Ascending aorta (tissue), 2 donors: ENCODE measurements at regions not wholly inside any gene's neighbourhood (a gene's known extent, or its start where the extent isn't known, plus 50 kb on each side); places are given as distances from the start of the nearest gene placed in this dataset.
"Not testable (repeated sequence)": the region's sequence is repeated elsewhere in the genome, so short reads cannot be mapped to it uniquely, and the experiment has no call there.

ENCODE experiments used
- DNase-seq, 2 donors: peaks; one replicate each; pipeline ENCODE4 v3.0.0-alpha.2; 2019; ENCODE audit warnings: low spot score in 2 of 2
- H3K27ac ChIP-seq, 2 donors: fragments of 200-600 bp; sonication (generic); one replicate each; pipeline ENCODE4 v1.5.1; 2016 to 2017; ENCODE audit warnings: mild to moderate bottlenecking in 1 of 2
- H3K27me3 ChIP-seq: fragments of 200-600 bp; sonication (generic); one replicate; pipeline ENCODE4 v1.5.1; 2017
- H3K36me3 ChIP-seq, 2 donors: fragments of 200-600 bp; sonication (generic); one replicate each; pipeline ENCODE4 v1.5.1; 2016
- H3K4me1 ChIP-seq, 2 donors: fragments of 200-600 bp; sonication (generic); one replicate each; pipeline ENCODE4 v1.5.1; 2016 to 2017; ENCODE audit warnings: mild to moderate bottlenecking in 1 of 2
- H3K4me3 ChIP-seq, 2 donors: fragments of 200-600 bp; sonication (generic); one replicate each; pipeline ENCODE4 v1.5.1; 2016 to 2017; ENCODE audit warnings: mild to moderate bottlenecking in 1 of 2
- H3K9me3 ChIP-seq, 2 donors: fragments of 200-600 bp; sonication (generic); one replicate each; pipeline ENCODE4 v1.5.1; 2016
- CTCF ChIP-seq, 3 experiments: fragments of 200-600 bp in 2 of 3; fragments of 450-650 bp in 1 of 3; sonication (generic) in 2 of 3; IDR thresholded peaks; one replicate each; pipeline ENCODE4 v1.5.1; 2016 to 2019; ENCODE audit warnings: antibody characterized with exemption in 3 of 3, mild to moderate bottlenecking in 1 of 3, moderate library complexity in 1 of 3
- intact Hi-C: fragments of 100-400 bp; cut with DNase I; formaldehyde crosslinking; loops from one replicate; pipeline ENCODE4 v1.15.1; 2023

- TF ChIP-seq CTCF (IDR thresholded peaks at IDR 0.05), result no peak
Observed at GRCh38 chr1:189103956-189104355, 1373.7 kb downstream of the BRINP3 start.

GRCh38 chr1:189117072-189117770 lies 1360.4 kb downstream of the BRINP3 start:
- TF ChIP-seq CTCF (IDR thresholded peaks at IDR 0.05), result no peak
- intact Hi-C loops, result no loop called here
- H3K4me1 ChIP-seq, result no peaks in the 10 kb centered on the region
- no peaks in the 10 kb centered on the region for H3K9me3 ChIP-seq
- no peak overlapping the region for H3K27ac ChIP-seq
- no peaks in the 10 kb centered on the region for H3K27me3 ChIP-seq
- no peak overlapping the region for H3K4me3 ChIP-seq
- DNase-seq, result no peak
- no peaks in the 10 kb centered on the region for H3K36me3 ChIP-seq

More at GRCh38 chr1:189103956-189104355, 1373.7 kb downstream of the BRINP3 start:
- H3K4me3 ChIP-seq, result no peak overlapping the region
- intact Hi-C loops, result no loop called here
- H3K27me3 ChIP-seq, result no peaks in the 10 kb centered on the region
- no peaks in the 10 kb centered on the region for H3K9me3 ChIP-seq
- H3K27ac ChIP-seq, result no peak overlapping the region
- no peak for DNase-seq
- H3K4me1 ChIP-seq, result no peaks in the 10 kb centered on the region
- no peaks in the 10 kb centered on the region for H3K36me3 ChIP-seq

GRCh38 chr1:189121941-189122340 lies 1355.7 kb downstream of the BRINP3 start:
- H3K4me3 ChIP-seq, result no peak overlapping the region
- no peaks in the 10 kb centered on the region for H3K9me3 ChIP-seq
- no peak for TF ChIP-seq CTCF (IDR thresholded peaks at IDR 0.05)
- no peak for DNase-seq
- no peaks in the 10 kb centered on the region for H3K4me1 ChIP-seq
- intact Hi-C loops, result no loop called here
- H3K36me3 ChIP-seq, result no peaks in the 10 kb centered on the region
- no peaks in the 10 kb centered on the region for H3K27me3 ChIP-seq
- H3K27ac ChIP-seq, result no peak overlapping the region

- no peak for TF ChIP-seq CTCF (IDR thresholded peaks at IDR 0.05)
- Histone ChIP-seq H3K36me3 (no peaks in the 10 kb centered on the region), H3K27me3 (no peaks in the 10 kb centered on the region), H3K9me3 (no peaks in the 10 kb centered on the region), H3K4me1 (no peaks in the 10 kb centered on the region), H3K4me3 (no peak overlapping the region), H3K27ac (no peak overlapping the region)
- intact Hi-C loops, result no loop called here
- DNase-seq, result no peak
Observed at GRCh38 chr1:189125694-189126093, 1352.0 kb downstream of the BRINP3 start.

GRCh38 chr1:189131576-189131975 lies 1346.1 kb downstream of the BRINP3 start:
- DNase-seq, result no peak
- Histone ChIP-seq H3K4me3 (no peak overlapping the region), H3K9me3 (no peaks in the 10 kb centered on the region), H3K27me3 (no peaks in the 10 kb centered on the region), H3K27ac (no peak overlapping the region), H3K36me3 (no peaks in the 10 kb centered on the region), H3K4me1 (no peaks in the 10 kb centered on the region)
- intact Hi-C loops, result no loop called here
- no peak for TF ChIP-seq CTCF (IDR thresholded peaks at IDR 0.05)

GRCh38 chr1:189139748-189140147 lies 1337.9 kb downstream of the BRINP3 start:
- intact Hi-C loops, H3K4me1 ChIP-seq, H3K4me3 ChIP-seq, H3K36me3 ChIP-seq, H3K9me3 ChIP-seq, H3K27me3 ChIP-seq, H3K27ac ChIP-seq, DNase-seq: not testable (repeated sequence)
